NCI-H510A treated with DMSO at 0.1 percent for 48 hours (cell line): ENCODE measurements at regions not wholly inside any gene's neighbourhood (a gene's known extent, or its start where the extent isn't known, plus 50 kb on each side); places are given as distances from the start of the nearest gene placed in this dataset.
"Not testable (repeated sequence)": the region's sequence is repeated elsewhere in the genome, so short reads cannot be mapped to it uniquely, and the experiment has no call there.

Source experiments
- DNase-seq: peaks from one replicate; lab custom pipeline; 2025; lab: John Stamatoyannopoulos, UW

DNA sequence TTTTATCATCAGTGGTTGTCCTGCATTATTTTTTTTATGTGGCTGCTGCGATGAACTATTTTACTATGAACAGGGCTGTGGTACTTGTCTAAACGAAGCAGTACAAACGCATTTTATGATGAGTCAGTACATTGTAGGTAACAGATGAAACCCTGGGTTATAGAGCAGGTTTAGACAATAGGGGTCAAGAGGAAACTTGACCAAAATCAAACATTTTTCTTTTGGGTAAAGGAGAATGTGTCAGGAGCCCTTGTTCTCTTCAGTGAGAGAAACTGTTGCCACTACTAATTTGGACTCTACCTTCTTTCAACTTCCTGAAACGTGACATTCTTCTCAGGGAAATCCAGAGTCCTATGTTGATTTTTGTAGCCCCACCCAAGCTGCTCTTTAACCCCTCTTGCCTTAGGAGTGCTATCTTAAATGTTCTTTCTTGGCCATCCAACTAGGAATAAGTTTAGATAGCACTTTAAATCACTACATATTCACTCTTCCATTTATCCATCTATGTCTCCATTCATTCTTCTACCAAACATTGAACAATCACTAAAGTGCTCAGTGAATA lies 415.8 kb upstream of the NR3C2 start:
- DNase-seq, result no peak

DNA sequence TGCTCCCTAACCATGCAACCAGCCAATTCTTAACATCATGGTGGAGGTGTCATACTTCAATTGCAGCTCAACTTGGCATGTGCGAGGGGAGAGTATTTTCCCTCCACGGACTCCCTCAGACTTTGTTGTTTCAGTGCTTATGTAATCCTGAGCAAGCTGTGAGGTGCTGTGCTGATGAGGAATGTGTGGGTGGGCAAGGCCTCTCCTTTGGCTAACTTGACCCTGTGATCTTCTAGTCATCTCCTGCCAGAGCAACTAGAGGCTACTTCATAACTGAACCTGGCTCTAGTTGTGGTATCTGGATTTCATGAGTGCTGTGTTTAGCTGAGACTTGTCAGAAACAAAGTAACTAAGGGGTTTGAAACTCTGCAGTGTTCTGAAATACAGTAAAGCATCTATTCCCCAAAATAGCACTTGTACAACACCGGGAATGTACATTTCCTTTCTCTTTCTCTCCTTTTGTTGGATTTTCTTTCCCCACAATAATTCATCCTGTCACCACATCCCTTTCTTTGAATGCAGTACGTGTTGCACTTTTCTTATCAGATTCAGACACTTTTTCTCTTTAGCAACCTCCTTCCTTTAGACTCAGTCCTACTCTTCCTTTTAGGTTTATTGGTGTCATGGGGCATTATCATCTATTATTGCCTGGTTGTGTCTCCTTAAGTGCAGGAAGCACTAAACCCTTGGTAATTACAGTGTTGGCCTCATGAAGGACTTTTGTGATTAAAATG lies 415.2 kb upstream of the NR3C2 start:
- DNase-seq, result no peak

DNA sequence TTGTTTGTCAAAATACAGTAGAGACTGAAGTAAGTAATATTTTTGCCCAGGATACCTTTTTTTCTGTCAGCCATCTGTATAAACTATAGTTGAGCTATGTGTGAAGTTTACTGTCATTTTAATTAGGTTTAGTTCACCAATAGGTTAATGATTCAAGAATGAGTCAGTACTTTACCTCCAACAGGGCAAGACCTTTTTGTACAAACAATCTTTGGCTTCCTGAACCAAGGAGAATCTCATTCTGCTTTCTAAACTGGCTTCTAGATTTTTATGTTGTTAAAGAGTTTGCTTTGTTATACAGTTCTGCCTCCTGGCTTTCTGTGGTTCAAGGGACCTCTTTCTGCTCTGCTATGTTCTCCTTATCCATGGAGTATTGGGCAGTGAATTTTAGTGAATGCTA lies 412.0 kb upstream of the NR3C2 start:
- DNase-seq, result no peak

DNA sequence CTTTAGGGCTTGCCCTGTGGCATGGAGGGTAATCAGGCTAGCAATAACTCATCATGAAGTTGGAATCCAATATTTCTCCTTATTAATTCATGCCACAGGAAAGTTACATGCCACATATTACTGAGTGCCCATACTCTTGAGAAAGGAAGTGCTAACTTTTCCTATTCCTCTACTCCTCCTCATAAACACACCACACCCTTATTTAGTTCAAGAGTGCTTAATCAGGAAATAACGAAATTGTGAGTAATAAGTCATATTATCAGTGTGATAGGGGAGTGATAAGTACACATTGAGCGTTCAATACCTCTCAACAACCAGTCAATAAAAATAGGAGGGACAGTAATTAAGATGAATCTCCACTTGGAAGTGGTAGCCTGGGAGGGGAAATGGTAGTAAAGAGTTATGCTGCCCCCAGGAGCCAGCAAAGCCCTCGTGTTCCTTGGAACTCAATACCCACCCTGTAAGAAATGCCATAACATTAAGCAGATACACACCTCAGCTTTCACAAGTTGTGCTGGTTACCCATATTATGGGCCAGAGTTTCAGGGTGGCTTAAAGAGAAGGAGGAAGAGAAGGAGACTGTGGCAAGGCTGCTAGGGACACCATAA lies 410.0 kb upstream of the NR3C2 start:
- no peak for DNase-seq

DNA sequence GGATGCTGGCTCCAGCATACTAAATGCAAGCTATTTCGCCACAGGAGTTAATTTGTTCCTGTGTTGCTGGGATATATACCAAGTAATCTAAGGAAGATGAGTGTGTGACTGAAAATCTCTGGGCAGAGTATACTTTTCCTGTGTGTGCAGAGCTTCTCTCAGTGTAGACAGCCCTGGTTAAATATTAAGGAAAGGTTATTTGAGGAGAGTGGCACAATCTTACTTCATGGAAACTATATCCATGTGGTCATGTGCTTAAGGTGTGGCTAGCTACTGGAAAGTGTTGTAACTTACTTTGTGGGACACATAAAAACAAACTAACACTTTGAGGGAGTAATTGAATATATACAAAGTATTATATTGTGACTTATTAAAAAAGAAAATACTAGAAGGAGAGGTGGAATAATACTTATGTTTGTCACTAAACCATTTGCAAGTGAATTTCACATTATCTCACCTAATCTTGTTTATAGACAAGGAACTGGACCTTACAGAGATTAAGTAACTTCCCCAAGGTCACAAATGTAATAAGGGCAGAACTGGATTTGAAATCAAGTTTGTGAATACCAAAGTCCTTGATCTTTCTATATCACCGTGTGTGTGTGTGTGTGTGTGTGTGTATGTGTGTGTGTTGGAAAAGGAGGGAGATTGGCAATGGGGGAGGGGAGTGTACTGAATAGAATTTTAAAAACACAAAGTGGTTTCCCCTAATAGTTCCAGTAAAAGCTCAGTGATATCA lies 408.2 kb upstream of the NR3C2 start:
- DNase-seq, result no peak

DNA sequence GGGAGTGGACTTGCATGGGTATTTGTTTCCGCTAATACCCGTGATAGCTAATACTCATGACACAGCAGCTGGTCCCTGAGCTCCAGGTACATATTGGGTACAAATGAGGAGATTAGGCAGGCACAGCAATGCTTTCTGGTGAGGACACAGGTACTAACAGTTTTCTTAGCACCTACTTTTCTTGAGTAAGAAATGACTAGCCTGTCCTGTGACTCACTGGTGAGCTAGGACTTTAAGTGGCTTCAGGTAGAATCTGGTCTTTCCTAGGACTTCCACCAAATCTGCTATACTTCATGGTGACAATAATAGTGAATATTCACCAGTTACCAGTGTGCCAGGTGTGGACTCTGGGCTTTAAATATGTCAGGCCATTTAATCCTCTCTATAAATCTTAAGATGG lies 407.4 kb upstream of the NR3C2 start:
- DNase-seq, result no peak

DNA sequence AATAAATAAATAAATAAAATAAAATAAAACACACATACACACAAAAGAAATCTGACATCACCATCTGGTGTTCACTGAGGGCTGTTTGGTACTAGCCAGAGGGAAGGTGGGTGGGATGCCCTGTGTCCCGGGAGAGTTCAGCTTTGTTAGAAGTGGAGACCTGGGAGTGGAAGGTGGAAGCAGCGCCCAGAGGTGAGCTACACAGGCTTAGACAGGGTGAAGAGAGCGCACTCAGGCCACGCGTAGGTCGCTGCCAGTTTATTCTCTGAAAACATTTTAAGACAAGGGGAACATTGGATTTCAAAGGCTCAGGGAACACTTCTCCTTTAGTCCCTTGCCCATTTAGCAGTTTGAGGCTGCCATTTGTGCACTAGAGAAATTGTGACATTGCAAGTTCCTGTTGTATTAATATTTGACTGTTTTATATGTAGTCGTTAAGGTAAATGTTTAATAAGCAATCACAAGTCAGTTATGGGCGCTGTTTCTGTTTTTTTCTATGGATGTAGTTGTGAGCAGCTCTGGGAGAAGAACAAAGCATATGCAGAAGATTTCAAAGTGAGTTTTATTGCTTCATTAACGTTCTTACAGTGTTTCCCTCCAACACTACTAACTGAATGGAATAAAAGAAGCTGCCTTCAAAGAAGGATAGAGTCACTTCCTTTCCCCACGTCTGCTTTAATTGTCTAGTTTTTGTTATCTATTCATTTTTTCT lies 405.5 kb upstream of the NR3C2 start:
- no peak for DNase-seq

DNA sequence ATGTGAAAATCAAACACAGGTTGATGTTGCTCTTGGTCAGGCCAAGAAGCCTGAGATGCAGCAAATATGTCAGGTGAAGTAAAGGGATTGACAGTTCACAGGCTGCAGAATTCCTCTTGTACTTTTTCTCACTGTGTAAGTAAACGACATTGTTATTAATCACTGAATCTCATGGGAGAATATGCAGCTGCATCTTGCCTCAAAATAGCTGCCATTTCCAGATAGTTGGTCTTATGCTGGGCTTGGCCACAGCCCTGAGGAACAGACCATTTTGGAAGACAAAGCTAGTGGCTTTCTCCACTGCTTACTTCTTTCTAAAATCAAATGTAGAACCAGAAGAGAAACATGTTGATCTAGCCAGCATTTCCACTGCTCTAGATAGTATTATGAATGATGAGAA lies 403.4 kb upstream of the NR3C2 start:
- DNase-seq, result no peak

DNA sequence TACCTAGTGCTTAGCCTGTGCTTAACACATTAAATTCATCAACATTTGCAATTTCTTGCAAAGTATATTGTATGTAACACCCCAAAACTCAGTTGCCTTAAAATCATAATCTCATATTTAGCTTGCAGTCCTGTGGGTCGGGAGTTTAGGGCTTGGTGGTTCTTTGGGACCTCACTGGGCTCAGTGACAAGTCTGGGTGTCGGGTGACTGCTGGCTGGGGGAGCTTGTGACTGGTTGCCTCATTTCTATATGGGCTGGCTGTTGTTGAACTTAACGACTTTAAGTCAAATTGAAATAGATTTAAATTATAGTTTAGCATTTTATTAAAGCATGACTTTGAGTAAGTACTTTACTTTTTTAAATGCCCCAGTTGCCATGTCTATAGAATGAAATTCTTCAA lies 401.4 kb upstream of the NR3C2 start:
- DNase-seq, result no peak

DNA sequence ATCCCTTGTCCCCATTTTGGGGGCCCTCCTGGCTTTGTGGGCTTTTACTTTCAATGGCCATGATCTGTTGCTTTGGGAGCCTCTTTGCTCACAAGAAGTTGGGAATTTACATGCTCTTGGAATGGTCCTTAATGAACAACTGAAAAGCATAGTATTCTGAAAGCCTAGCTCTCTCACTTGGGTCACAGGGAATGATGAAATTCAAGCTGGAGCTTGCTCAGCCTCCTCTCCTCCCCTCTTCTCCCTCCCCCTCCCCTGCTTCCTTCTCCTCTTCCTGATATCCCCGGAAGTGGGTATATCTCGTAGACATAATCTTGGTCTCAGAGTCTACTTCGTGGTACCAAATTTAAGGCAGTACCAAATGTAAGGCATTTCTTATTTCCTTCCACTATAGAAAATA lies 400.6 kb upstream of the NR3C2 start:
- no peak for DNase-seq

DNA sequence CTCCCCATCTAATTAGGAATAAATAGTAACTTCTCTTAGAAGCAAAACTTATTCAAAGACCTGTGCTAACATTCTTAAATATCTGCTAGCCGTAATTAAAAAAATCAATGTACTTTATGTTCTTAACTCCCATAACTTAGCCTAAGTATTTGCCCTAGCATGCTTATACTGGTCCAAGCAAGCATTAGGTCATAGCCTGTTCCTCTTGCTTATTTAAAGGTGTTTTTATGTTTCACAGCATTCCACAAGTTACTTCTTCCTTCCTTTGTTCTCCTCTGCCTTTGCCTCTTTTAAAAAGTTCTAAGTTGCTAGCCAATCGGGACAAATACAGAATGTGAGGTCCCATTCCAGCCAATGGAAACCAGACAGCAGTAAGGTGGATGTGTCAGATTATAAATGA lies 395.4 kb upstream of the NR3C2 start:
- DNase-seq, result not testable (repeated sequence)

DNA sequence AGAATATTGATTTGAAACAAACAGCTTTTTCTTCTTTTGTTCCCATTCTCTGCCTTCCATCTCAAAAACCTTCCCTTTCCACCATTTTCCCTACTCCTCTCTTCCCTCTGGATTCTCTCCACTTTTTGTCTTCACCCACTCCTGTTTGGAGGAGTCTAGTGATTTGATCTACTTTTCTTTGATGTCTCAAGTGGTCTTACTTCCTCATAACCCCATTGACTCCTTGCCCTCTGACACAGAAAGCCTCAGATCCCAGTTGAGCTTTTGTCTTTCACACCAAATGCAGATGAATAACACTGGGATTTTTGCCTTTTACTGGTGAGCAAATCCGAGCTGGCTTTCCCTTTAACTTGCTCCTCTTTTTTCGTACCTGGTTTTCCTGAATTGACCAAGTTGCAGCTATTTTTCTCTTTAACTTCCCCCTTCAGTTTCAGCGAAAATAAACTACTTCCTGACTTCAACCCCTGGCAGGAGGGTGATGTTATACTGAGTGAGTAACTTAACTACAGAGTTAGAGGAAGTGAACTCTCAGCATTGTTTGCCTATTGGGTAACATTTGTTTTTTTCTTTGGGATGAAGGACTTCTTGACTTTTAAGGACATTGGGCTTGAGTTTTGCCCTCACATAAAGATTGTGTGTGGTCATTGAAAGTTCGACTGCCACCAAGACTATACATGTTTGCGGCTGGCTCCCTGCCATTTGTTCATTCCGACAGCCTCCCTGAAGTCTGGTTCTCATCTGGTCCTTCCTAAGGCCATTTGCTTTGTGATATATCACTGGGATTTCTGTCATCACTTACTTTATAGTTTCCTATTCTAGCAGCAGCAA lies 392.8 kb upstream of the NR3C2 start:
- peak; percentile 15 for DNase-seq

DNA sequence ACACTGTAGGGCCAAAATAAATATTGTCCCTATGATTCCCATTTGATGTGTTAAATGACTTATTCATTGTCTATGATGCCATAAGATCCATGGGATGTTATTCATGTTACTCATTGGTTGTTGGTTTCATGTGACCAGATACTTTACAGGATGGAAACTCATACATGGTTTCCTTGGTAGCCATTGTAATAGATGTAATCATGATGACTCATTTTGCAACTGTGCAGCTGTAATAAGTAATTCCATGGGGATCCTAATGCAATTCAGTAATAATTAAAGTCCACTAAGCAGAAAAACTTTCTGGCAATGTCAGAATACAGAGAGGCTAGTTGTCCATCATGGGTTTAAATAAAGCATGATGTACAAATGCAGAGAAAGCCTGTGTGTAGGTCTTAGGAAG lies 389.7 kb upstream of the NR3C2 start:
- DNase-seq, result no peak

DNA sequence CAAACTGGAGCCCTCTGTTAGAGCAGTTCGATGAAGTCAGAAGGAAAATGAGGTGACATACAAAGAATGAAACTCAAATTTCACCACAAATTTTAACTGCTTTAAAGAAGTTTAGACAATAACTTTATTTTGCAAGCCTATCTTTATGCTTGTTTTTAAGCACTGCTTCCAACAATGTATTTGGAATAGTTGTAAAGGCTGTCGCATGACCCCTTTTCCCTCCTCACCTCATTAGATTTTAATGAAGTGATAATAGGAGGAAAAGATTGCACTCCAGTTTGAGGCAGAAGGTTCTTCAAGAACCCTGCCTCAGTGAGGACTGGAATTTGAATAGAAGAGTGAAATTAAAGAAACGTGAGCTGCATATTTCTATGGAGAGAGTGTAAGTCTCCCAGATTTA lies 386.1 kb upstream of the NR3C2 start:
- DNase-seq, result no peak

DNA sequence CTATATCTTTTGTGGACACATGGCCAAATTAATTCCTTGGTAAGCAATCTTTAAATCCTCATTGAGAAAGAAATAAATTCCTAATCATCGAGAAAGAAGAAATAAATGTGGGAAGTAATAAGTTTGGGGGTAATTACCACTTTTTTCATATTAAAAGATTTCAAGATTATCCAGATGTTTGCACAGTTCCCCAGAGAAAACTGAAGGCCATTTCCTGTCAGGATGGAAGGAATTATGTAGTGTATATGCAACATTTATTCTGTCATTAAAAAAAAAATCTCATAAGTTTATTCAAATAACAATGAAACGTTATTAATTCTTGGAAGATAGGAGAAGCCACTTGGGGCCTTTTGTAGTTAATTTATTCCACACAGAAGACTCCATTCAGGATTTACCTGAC lies 385.6 kb upstream of the NR3C2 start:
- DNase-seq, result no peak

DNA sequence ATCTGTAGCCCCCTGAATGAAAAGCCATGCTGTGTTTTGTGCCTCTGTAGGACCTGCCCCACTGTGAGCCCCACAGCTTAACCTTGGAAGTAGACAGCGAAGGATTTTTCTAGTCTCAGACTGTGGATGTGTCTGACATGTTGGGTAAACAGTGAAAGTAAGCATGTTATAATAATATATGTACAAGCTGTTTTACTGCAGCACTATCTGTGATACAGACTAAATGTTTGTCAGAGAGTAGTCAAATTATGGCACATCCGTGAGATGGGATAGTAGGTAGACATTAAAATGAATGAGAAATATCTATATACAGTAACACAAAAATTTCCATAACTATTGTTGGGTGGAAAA lies 381.2 kb upstream of the NR3C2 start:
- DNase-seq, result no peak

DNA sequence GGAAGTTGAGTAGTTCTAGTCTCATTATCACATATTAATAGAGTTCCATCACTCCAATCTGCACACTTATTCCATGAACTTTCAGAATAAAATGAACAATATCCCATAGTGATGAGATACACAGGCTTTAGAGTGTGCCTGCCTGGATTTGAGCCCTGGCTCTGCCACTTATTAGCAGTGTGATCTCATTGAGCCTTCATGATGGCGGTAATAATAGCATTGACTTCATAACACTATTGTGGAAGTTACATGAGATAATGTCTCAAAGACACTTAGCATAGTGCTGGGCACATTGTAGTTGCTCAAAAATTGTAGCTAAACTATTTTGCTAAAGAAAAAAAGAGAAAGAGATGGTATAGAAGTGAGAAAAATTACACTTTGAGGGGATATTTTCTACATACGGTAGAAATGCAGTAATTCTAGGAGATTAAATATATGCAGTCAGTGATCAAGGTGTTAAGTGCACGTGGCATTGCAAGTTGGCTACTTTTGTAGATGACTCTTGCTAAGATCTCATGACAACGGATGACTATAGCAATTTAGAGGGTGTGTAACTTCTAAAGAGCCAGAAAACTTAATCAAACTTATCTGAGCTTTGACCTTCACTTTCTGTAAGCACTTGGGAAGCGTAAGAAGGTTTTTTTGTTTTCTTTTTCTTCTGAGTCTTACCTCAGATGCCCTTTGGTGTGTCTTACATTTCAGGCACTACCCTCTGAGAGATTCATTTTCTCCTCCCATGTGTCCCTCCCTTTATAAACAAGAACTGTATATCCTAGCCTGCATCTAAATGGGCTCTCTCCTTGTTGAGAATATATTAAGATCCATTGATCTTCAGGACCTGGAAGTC lies 380.6 kb upstream of the NR3C2 start:
- DNase-seq, result no peak

DNA sequence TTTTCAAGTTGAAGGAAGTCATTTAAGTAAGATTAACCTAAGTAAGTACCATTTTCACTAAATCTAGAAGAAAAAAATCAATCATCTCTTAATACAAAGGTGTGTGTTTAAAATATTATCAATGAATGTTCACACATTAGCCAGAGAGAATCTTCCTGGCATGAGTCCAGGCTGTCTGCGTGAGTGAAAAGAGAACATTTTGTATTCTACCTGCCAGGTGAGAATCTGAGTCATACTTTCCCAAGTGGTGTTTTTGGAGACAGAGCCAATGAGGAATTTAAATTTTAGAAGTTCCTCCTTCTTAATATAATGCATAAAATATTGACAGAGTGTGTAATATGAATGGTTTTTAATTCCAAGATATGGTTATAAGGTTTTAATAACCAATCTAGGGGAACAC lies 371.8 kb upstream of the NR3C2 start:
- DNase-seq, result no peak

DNA sequence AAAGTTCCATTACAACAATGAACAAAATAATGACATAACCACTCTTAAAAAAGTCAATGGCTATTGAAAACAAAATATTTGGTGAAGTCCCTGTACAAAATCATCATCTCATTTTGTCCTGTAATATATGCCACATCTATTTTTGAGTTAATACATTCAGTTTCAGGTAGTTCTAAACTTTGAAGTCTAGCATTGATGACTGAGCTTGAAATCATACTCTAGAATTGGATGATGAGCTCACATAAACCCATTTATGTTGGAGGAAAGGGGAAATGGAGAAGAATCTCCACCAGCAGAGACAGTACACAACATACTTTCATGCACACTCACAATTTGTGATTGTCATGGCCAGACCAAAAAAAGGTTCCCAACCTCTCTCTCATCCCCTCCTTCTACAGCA lies 371.1 kb upstream of the NR3C2 start:
- no peak for DNase-seq

DNA sequence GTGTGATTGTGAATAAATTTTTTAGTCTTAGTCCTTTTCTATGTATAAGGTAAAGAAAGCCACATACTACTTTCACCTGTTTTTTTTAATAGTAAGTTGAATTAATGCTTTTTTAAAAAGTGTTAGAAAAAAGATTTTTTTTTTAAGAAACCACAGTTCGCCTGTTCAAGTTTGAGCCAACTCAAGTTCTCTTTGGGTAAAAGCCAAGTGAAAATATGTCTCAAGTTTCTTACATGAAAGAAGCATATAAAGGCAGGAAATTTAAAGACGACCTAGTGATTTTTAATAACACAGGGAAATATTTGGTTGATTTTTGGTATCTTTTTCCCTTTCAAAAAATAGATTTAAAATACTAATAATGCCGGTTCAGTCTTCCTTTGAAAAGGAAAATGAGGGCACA lies 369.9 kb upstream of the NR3C2 start:
- no peak for DNase-seq

DNA sequence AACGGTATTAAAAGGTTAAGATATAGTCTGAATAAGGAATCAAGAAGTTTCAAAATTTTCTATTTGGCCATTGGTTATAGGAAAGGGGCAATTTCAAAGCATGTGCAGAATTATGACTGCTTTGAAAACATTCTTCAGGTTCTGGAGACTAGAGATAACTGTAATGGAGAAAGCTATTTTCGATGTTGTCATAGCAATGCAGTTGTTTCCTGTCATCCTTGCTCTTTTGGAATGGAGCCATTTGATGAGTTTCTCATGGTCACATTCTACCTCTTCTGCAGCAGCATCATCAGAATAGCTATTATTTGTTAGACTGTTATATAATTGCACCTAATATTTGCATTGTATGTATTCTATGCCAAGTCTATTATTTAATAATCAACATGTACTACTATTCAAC lies 368.2 kb upstream of the NR3C2 start:
- DNase-seq, result no peak
